Liver (tissue), 8 donors: ENCODE measurements at regions not wholly inside any gene's neighbourhood (a gene's known extent, or its start where the extent isn't known, plus 50 kb on each side); places are given as distances from the start of the nearest gene placed in this dataset.

Source experiments
- DNase-seq: peaks from one replicate; pipeline ENCODE4 v3.0.0-alpha.2; 2017; ENCODE audit warnings: low spot score
- H3K27ac ChIP-seq, 2 donors: one replicate each; pipeline ENCODE4 v1.7.0; 2013; ENCODE audit warnings: inconsistent platforms in 2 of 2, low read length in 2 of 2, control low read depth in 1 of 2, low read depth in 1 of 2, mild to moderate bottlenecking in 1 of 2
- H3K27me3 ChIP-seq, 4 donors: one replicate each; pipeline versions ENCODE4 v1.6.1 to v1.7.0; 2013; ENCODE audit warnings: low read length in 3 of 4, inconsistent platforms in 1 of 4, mild to moderate bottlenecking in 1 of 4, moderate library complexity in 1 of 4; ENCODE audit not compliant: control insufficient read depth in 4 of 4, insufficient read depth in 4 of 4
- H3K36me3 ChIP-seq, 4 donors: one replicate each; pipeline versions ENCODE4 v1.6.1 to v1.7.0; 2013; ENCODE audit warnings: low read length in 3 of 4, mild to moderate bottlenecking in 3 of 4, low read depth in 1 of 4, moderate library complexity in 1 of 4; ENCODE audit not compliant: control insufficient read depth in 4 of 4, insufficient read depth in 3 of 4
- H3K4me1 ChIP-seq, 4 donors: one replicate each; pipeline versions ENCODE4 v1.6.1 to v1.7.0; 2013; ENCODE audit warnings: low read length in 3 of 4, mild to moderate bottlenecking in 3 of 4, moderate library complexity in 1 of 4; ENCODE audit not compliant: control insufficient read depth in 4 of 4, insufficient read depth in 4 of 4
- H3K4me3 ChIP-seq, 3 donors: one replicate each; pipeline versions ENCODE4 v1.6.1 to v1.7.0; 2013; ENCODE audit warnings: low read length in 3 of 3, control low read depth in 1 of 3, low read depth in 1 of 3, mild to moderate bottlenecking in 1 of 3
- H3K9ac ChIP-seq, 2 donors: one replicate each; pipeline ENCODE4 v1.7.0; 2013; ENCODE audit warnings: low read length in 2 of 2, mild to moderate bottlenecking in 2 of 2, moderate library complexity in 2 of 2, control low read depth in 1 of 2, low read depth in 1 of 2
- H3K9me3 ChIP-seq, 4 donors: one replicate each; pipeline versions ENCODE4 v1.6.1 to v1.7.0; 2013; ENCODE audit warnings: low read length in 3 of 4; ENCODE audit not compliant: control insufficient read depth in 4 of 4
- EGR1 ChIP-seq, 2 donors: IDR thresholded peaks; 2 replicates each; pipeline ENCODE4 v1.6.1; 2016 to 2018; ENCODE audit warnings: antibody characterized with exemption in 2 of 2, low read depth in 2 of 2
- FOXA1 ChIP-seq: IDR thresholded peaks from 2 replicates; pipeline ENCODE4 v1.6.1; 2016; ENCODE audit warnings: antibody characterized with exemption
- GABPA ChIP-seq, 2 donors: IDR thresholded peaks in 1 of 2; conservative IDR thresholded peaks in 1 of 2; 2 replicates each; pipeline ENCODE4 v1.6.1; 2016; ENCODE audit warnings: antibody characterized with exemption in 2 of 2, mild to moderate bottlenecking in 1 of 2, moderate library complexity in 1 of 2
- HNF4A ChIP-seq, 2 donors: conservative IDR thresholded peaks; 2 replicates each; pipeline ENCODE4 v1.6.1; 2016; ENCODE audit warnings: antibody characterized with exemption in 2 of 2, mild to moderate bottlenecking in 2 of 2
- HNF4G ChIP-seq: IDR thresholded peaks from 2 replicates; pipeline ENCODE4 v1.6.1; 2016; ENCODE audit warnings: antibody characterized with exemption
- JUND ChIP-seq, 2 donors: IDR thresholded peaks; 2 replicates each; pipeline ENCODE4 v1.6.1; 2016; ENCODE audit warnings: antibody characterized with exemption in 2 of 2
- RAD21 ChIP-seq, 2 donors: IDR thresholded peaks; 2 replicates each; pipeline ENCODE4 v1.6.1; 2016; ENCODE audit warnings: antibody characterized with exemption in 2 of 2, mild to moderate bottlenecking in 2 of 2
- RXRA ChIP-seq, 2 donors: IDR thresholded peaks; 2 replicates each; pipeline ENCODE4 v1.6.1; 2017 to 2018; ENCODE audit warnings: antibody characterized with exemption in 2 of 2, mild to moderate bottlenecking in 1 of 2
- SP1 ChIP-seq: IDR thresholded peaks from 2 replicates; pipeline ENCODE4 v1.6.1; 2018; ENCODE audit warnings: antibody characterized with exemption, mild to moderate bottlenecking
- TAF1 ChIP-seq: conservative IDR thresholded peaks from 2 replicates; pipeline ENCODE4 v1.6.1; 2016; ENCODE audit warnings: antibody characterized with exemption, mild to moderate bottlenecking
- YY1 ChIP-seq: IDR thresholded peaks from 2 replicates; pipeline ENCODE4 v1.6.1; 2016; ENCODE audit warnings: antibody characterized with exemption, mild to moderate bottlenecking
- WGBS: extraction: QIAGEN DNeasy Blood & Tissue Kit; methylation state at CpG from one replicate; pipeline ENCODE4 v1.1.7; 2013; 5-methylcytosine and 5-hydroxymethylcytosine counted together
- TF ChIP-seq, protein P1 (sequence below): IDR thresholded peaks from 2 replicates; pipeline ENCODE4 v1.6.1; 2016; ENCODE audit warnings: antibody characterized with exemption
- TF ChIP-seq, protein P2 (sequence below): IDR thresholded peaks from 2 replicates; pipeline ENCODE4 v1.6.1; 2016; ENCODE audit warnings: antibody characterized with exemption
- TF ChIP-seq, protein P3 (sequence below): fragments of 150-350 bp; IDR thresholded peaks from 2 replicates; pipeline ENCODE4 v1.5.1; 2017; ENCODE audit warnings: improper control_type of control experiment, low read depth, low read length; ENCODE audit not compliant: missing input control
- TF ChIP-seq, protein P4 (sequence below): IDR thresholded peaks from 2 replicates; pipeline ENCODE4 v1.6.1; 2016; ENCODE audit warnings: antibody characterized with exemption, mild to moderate bottlenecking
- donor health status: healthy.
- donor health status: healthy.
- donor health status: healthy.
- donor health status: healthy.
- donor health status: healthy.

DNA sequence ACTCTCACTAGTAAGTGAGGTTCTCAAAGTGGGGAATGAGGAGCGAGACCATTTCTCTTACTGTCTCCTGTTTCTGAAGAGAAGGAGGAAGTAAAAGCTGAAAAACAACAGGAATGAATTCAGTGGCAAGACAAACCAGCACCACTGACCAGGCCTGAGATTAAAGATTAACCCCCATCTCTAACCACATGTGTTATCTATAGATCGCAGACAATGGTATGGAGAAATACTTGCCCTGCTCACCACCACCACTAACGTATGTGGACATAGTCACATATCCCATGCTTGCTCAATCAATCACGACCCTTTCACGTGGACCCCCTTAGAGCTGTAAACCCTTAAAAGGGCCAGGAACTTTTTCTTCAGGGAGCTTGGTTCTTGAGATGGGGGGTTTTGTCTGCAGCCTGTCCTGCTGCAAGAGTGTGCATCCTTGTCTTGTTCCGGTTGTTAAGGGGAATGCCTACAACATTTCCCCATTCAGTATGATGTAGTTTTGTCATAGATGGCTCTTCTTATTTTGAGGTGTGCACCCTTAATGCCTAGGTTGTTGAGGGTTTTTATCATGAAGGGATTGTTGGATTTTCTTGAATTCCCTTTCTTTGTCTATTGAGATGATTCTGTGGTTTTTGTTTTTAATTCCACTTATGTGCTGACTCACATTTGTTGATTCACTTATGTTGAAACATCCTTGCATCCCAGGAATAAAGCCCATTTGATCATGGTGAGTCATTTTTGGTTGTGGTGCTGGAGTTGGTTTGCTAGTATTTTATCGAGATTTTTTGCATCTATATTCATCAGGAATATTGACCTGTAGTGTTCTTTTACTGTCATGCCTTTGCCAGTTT is 698.8 kb upstream of the LMO3 start (continued):
- TF ChIP-seq, protein P1, sequence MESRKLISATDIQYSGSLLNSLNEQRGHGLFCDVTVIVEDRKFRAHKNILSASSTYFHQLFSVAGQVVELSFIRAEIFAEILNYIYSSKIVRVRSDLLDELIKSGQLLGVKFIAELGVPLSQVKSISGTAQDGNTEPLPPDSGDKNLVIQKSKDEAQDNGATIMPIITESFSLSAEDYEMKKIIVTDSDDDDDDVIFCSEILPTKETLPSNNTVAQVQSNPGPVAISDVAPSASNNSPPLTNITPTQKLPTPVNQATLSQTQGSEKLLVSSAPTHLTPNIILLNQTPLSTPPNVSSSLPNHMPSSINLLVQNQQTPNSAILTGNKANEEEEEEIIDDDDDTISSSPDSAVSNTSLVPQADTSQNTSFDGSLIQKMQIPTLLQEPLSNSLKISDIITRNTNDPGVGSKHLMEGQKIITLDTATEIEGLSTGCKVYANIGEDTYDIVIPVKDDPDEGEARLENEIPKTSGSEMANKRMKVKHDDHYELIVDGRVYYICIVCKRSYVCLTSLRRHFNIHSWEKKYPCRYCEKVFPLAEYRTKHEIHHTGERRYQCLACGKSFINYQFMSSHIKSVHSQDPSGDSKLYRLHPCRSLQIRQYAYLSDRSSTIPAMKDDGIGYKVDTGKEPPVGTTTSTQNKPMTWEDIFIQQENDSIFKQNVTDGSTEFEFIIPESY = no peak
- no peak for TF ChIP-seq YY1
- no peak for TF ChIP-seq JUND (IDR thresholded peaks at IDR 0.05)

DNA sequence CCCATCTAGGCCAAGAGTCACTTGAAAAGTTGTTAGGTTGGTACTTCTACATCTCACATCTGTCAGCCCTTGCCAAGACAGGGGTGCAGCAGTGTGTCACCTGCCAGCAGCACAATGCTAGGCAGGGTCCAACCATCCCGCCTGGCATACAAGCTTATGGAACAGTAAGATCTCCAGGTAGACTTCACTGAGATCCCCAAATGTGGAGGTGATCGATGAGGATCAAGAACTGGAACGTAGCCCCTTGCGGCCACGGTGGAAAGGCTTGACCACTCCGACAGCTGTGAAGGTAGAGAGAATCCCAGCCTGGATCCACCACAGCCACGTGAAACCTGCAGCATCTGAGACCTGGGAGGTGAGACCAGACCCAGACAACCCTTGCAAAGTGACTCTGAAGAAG is 696.0 kb upstream of the LMO3 start:
- no peak overlapping the region for H3K4me3 ChIP-seq
- no peak for DNase-seq
- H3K4me1 ChIP-seq = no peaks in the 10 kb centered on the region
- TF ChIP-seq GABPA (IDR thresholded peaks at IDR 0.05 in 1 of 2, conservative IDR thresholded peaks at IDR 0.05 in 1 of 2) (no peak), JUND (IDR thresholded peaks at IDR 0.05) (no peak), RXRA (IDR thresholded peaks at IDR 0.05) (no peak), RAD21 (IDR thresholded peaks at IDR 0.05) (no peak), EGR1 (IDR thresholded peaks at IDR 0.05; ENCODE audit: low read depth in 2 of 2) (no peak), TAF1 (no peak), HNF4G (no peak), FOXA1 (no peak), HNF4A (conservative IDR thresholded peaks at IDR 0.05) (no peak), YY1 (no peak), SP1 (no peak)
- TF ChIP-seq, protein P2, sequence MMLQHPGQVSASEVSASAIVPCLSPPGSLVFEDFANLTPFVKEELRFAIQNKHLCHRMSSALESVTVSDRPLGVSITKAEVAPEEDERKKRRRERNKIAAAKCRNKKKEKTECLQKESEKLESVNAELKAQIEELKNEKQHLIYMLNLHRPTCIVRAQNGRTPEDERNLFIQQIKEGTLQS = no peak
- TF ChIP-seq, protein P1 = no peak
- TF ChIP-seq, protein P3, sequence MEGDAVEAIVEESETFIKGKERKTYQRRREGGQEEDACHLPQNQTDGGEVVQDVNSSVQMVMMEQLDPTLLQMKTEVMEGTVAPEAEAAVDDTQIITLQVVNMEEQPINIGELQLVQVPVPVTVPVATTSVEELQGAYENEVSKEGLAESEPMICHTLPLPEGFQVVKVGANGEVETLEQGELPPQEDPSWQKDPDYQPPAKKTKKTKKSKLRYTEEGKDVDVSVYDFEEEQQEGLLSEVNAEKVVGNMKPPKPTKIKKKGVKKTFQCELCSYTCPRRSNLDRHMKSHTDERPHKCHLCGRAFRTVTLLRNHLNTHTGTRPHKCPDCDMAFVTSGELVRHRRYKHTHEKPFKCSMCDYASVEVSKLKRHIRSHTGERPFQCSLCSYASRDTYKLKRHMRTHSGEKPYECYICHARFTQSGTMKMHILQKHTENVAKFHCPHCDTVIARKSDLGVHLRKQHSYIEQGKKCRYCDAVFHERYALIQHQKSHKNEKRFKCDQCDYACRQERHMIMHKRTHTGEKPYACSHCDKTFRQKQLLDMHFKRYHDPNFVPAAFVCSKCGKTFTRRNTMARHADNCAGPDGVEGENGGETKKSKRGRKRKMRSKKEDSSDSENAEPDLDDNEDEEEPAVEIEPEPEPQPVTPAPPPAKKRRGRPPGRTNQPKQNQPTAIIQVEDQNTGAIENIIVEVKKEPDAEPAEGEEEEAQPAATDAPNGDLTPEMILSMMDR = no peak
- TF ChIP-seq, protein P4, sequence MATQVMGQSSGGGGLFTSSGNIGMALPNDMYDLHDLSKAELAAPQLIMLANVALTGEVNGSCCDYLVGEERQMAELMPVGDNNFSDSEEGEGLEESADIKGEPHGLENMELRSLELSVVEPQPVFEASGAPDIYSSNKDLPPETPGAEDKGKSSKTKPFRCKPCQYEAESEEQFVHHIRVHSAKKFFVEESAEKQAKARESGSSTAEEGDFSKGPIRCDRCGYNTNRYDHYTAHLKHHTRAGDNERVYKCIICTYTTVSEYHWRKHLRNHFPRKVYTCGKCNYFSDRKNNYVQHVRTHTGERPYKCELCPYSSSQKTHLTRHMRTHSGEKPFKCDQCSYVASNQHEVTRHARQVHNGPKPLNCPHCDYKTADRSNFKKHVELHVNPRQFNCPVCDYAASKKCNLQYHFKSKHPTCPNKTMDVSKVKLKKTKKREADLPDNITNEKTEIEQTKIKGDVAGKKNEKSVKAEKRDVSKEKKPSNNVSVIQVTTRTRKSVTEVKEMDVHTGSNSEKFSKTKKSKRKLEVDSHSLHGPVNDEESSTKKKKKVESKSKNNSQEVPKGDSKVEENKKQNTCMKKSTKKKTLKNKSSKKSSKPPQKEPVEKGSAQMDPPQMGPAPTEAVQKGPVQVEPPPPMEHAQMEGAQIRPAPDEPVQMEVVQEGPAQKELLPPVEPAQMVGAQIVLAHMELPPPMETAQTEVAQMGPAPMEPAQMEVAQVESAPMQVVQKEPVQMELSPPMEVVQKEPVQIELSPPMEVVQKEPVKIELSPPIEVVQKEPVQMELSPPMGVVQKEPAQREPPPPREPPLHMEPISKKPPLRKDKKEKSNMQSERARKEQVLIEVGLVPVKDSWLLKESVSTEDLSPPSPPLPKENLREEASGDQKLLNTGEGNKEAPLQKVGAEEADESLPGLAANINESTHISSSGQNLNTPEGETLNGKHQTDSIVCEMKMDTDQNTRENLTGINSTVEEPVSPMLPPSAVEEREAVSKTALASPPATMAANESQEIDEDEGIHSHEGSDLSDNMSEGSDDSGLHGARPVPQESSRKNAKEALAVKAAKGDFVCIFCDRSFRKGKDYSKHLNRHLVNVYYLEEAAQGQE = no peak
- H3K27ac ChIP-seq = no peak overlapping the region
- no peaks in the 10 kb centered on the region for H3K27me3 ChIP-seq
- H3K36me3 ChIP-seq = no peaks in the 10 kb centered on the region
- H3K9ac ChIP-seq = no peak overlapping the region
- H3K9me3 ChIP-seq = peaks cover 0 to 3% (median 0%) of the 10 kb centered on the region in 4 donors
- WGBS = 87% methylated on average over 7 of the region's 7 CpGs
